Stomach (tissue), 8 donors: ENCODE measurements at regions not wholly inside any gene's neighbourhood (a gene's known extent, or its start where the extent isn't known, plus 50 kb on each side); places are given as distances from the start of the nearest gene placed in this dataset.
A peak's percentile ranks its signal among the peaks of the same experiment; 100 is the strongest.

Experiments used
- DNase-seq, 2 donors: peaks; one replicate each; pipeline versions ENCODE4 v3.0.0 to v3.0.0-alpha.2; 2013 to 2019
- H3K27ac ChIP-seq, 5 donors: fragments of 200-600 bp in 4 of 5; sonication (generic) in 4 of 5; one replicate each; pipeline ENCODE4 v1.5.1; 2013 to 2019; ENCODE audit warnings: mild to moderate bottlenecking in 1 of 5, moderate library complexity in 1 of 5
- H3K27me3 ChIP-seq, 3 donors: fragments of 200-600 bp; sonication (generic); one replicate each; pipeline ENCODE4 v1.5.1; 2017 to 2019; ENCODE audit warnings: mixed run types in 1 of 3
- H3K36me3 ChIP-seq, 4 donors: fragments of 200-600 bp; sonication (generic); 1 replicate in 3 of 4; 2 replicates in 1 of 4; pipeline ENCODE4 v1.5.1; 2016 to 2019
- H3K4me1 ChIP-seq, 4 donors: fragments of 200-600 bp; sonication (generic); one replicate each; pipeline ENCODE4 v1.5.1; 2016 to 2019
- H3K4me3 ChIP-seq, 4 donors: fragments of 200-600 bp; sonication (generic) in 3 of 4; one replicate each; pipeline ENCODE4 v1.5.1; 2016 to 2019; ENCODE audit warnings: mild to moderate bottlenecking in 1 of 4
- H3K9me3 ChIP-seq, 4 donors: fragments of 200-600 bp; sonication (generic); one replicate each; pipeline ENCODE4 v1.5.1; 2016 to 2019
- CTCF ChIP-seq, 7 experiments: fragments of 450-650 bp in 4 of 7; fragments of 200-600 bp in 3 of 7; sonication (generic) in 3 of 7; IDR thresholded peaks; one replicate each; pipeline ENCODE4 v1.5.1; 2016 to 2019; ENCODE audit warnings: antibody characterized with exemption in 7 of 7, control low read depth in 2 of 7, mild to moderate bottlenecking in 1 of 7
- EP300 ChIP-seq: sonication (generic); formaldehyde crosslinking; IDR thresholded peaks from one replicate; pipeline ENCODE4 v1.6.1; 2017; ENCODE audit warnings: antibody characterized with exemption
- POLR2A ChIP-seq, 4 donors: fragments of 450-650 bp; IDR thresholded peaks; one replicate each; pipeline ENCODE4 v1.6.1; 2016; ENCODE audit warnings: antibody characterized with exemption in 4 of 4, control low read depth in 2 of 4, mild to moderate bottlenecking in 1 of 4, moderate library complexity in 1 of 4
- POLR2AphosphoS5 ChIP-seq, 3 donors: sonication (generic); formaldehyde crosslinking; IDR thresholded peaks; one replicate each; pipeline ENCODE4 v1.6.1; 2016; ENCODE audit warnings: antibody characterized with exemption in 3 of 3
- WGBS, 5 donors: extraction: QIAGEN DNeasy Blood & Tissue Kit in 3 of 5; methylation state at CpG; one replicate each; pipeline versions ENCODE4 v1.1.5 to v1.1.7; 2013 to 2018; 5-methylcytosine and 5-hydroxymethylcytosine counted together
- intact Hi-C: fragments of 100-400 bp; cut with DNase I; formaldehyde crosslinking; loops from one replicate; pipeline ENCODE4 v1.15.1; 2023; ENCODE audit warnings: low total_unique reads
- donor health status: healthy with polysubstance abuse.
- donor health status: Bipolar disorder and iron deficiency.
- donor health status: healthy.

GRCh38 chr4:155524926-155525455, 141.7 kb upstream of the GUCY1A1 start:
- Histone ChIP-seq H3K4me3 (no peak overlapping the region), H3K27me3 (no peaks in the 10 kb centered on the region), H3K36me3 (no peaks in the 10 kb centered on the region), H3K4me1 (peaks cover 0 to 20% (median 7%) of the 10 kb centered on the region in 4 donors), H3K27ac (peak overlapping the region in 1 of 5 donors; percentile 73), H3K9me3 (peaks cover 0 to 9% (median 5%) of the 10 kb centered on the region in 4 donors)
- DNase-seq = peak in 1 of 2 donors; percentile 36
- intact Hi-C loops = no loop called here
- WGBS, 5 donors = 77 to 84% (median 80%) methylated on average over 3 of the region's 3 CpGs
- no peak for TF ChIP-seq CTCF (IDR thresholded peaks at IDR 0.05)
- TF ChIP-seq POLR2A (IDR thresholded peaks at IDR 0.05) = no peak
- no peak for TF ChIP-seq EP300
- no peak for TF ChIP-seq POLR2AphosphoS5 (IDR thresholded peaks at IDR 0.05)

DNA sequence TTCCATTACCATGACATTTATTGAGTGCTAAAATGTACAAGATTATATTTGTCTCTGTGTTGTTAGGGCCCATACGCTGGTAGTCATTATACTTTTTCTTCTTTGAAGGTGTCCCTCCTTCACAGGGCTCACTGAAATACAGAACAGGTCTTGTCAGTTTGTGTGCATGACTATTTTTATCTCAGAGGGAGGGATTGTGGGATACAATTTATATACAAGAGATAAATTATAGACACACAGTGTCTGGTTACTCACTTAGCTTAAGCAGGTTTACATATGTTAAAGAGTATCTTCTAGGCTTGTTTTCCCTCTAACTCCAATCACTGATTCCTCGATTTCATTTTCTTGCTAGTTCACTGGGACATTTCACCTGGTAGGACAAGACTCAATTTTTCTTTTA, 143.3 kb upstream of the GUCY1A1 start:
- DNase-seq = peak in 1 of 2 donors; percentile 16
- intact Hi-C loops = no loop called here
- H3K36me3 ChIP-seq = no peaks in the 10 kb centered on the region
- peak overlapping the region in 1 of 5 donors; percentile 43 for H3K27ac ChIP-seq
- no peak overlapping the region for H3K4me3 ChIP-seq
- peaks cover 0 to 20% (median 7%) of the 10 kb centered on the region in 4 donors for H3K4me1 ChIP-seq
- H3K27me3 ChIP-seq = no peaks in the 10 kb centered on the region
- TF ChIP-seq POLR2AphosphoS5 (IDR thresholded peaks at IDR 0.05) = no peak
- WGBS, 5 donors = 37 to 60% (median 45%) methylated on average over 2 of the region's 2 CpGs
- peaks cover 0 to 9% (median 5%) of the 10 kb centered on the region in 4 donors for H3K9me3 ChIP-seq

DNA sequence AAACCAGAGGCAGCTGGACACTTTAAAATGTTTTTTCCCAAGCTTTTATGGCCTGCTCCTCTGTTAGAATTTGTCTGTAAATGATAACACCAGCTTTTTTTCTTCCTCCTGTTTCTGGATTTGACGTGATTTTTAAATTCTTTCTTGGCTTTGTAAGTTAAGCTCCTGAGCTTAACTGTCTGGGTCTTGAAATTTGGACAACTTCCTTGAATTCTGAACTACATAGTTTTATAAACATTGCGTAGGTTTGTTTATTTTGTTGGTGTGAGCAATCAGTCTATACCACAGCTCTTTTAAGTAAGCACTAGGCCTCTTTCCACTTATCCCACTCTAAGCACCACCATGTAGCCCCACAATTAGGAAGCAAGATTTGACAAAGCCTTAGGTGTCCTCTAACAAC, 144.4 kb upstream of the GUCY1A1 start:
- Histone ChIP-seq H3K27ac (peak overlapping the region in 4 of 5 donors; percentile 14 to 43 (median 27)), H3K4me3 (no peak overlapping the region), H3K9me3 (peaks cover 0 to 9% (median 5%) of the 10 kb centered on the region in 4 donors), H3K4me1 (peaks cover 0 to 15% (median 7%) of the 10 kb centered on the region in 4 donors), H3K36me3 (no peaks in the 10 kb centered on the region), H3K27me3 (no peaks in the 10 kb centered on the region)
- TF ChIP-seq CTCF (IDR thresholded peaks at IDR 0.05) (no peak), POLR2A (IDR thresholded peaks at IDR 0.05) (no peak), EP300 (no peak), POLR2AphosphoS5 (IDR thresholded peaks at IDR 0.05) (no peak)
- intact Hi-C loops = no loop called here
- DNase-seq = peak in 1 of 2 donors; percentile 49
- WGBS, 5 donors = 41 to 65% (median 57%) methylated on average over 2 of the region's 2 CpGs

DNA sequence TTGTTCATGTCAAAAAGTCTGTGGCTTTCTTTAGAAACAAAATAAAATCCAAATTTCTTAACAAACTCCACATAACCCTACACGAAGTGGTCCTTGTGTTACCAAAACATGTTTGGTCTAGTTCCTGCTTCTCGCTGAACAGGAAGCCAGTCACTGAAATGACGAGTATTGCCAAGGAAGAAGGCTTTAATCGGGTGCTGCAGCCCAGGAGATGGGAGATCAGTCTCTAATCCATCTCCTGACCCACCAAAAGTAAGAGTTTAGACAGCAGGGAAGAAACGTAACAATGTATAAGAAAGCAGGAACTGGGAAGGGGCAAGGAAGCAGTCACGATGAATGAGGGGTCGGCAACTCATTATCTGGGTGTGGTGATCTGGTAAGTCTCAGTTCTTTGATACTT, 144.6 kb upstream of the MAP9 start:
- Histone ChIP-seq H3K27me3 (no peaks in the 10 kb centered on the region), H3K27ac (peak overlapping the region in 3 of 5 donors; percentile 14 to 43 (median 33)), H3K4me3 (no peak overlapping the region), H3K9me3 (peaks cover 0 to 9% (median 5%) of the 10 kb centered on the region in 4 donors), H3K4me1 (peaks cover 0 to 9% (median 4%) of the 10 kb centered on the region in 4 donors), H3K36me3 (no peaks in the 10 kb centered on the region)
- intact Hi-C loops = no loop called here
- 66 to 84% (median 71%) methylated on average over 7 of the region's 7 CpGs for WGBS, 5 donors
- DNase-seq = no peak
- no peak for TF ChIP-seq EP300
- no peak for TF ChIP-seq CTCF (IDR thresholded peaks at IDR 0.05)
- no peak for TF ChIP-seq POLR2A (IDR thresholded peaks at IDR 0.05)
- TF ChIP-seq POLR2AphosphoS5 (IDR thresholded peaks at IDR 0.05) = no peak

- Histone ChIP-seq H3K4me1 (peaks cover 0 to 8% (median 0%) of the 10 kb centered on the region in 4 donors), H3K27me3 (no peaks in the 10 kb centered on the region), H3K36me3 (no peaks in the 10 kb centered on the region), H3K27ac (no peak overlapping the region), H3K9me3 (no peaks in the 10 kb centered on the region), H3K4me3 (no peak overlapping the region)
- DNase-seq = no peak
- 73 to 80% (median 77%) methylated on average over 3 of the region's 3 CpGs for WGBS, 5 donors
- TF ChIP-seq EP300 (no peak), POLR2AphosphoS5 (IDR thresholded peaks at IDR 0.05) (no peak), CTCF (IDR thresholded peaks at IDR 0.05) (no peak), POLR2A (IDR thresholded peaks at IDR 0.05) (no peak)
- intact Hi-C loops = no loop called here
Measured at GRCh38 chr4:155515444-155516075, 138.8 kb upstream of the MAP9 start.
